Calu3 (cell line): ENCODE measurements at regions not wholly inside any gene's neighbourhood (a gene's known extent, or its start where the extent isn't known, plus 50 kb on each side); places are given as distances from the start of the nearest gene placed in this dataset.
A peak's percentile ranks its signal among the peaks of the same experiment; 100 is the strongest.

Source experiments
- BruUV-seq: library from RNA; stranded (reverse); fragments of 400-500 nt; replicated peaks from 2 replicates; lab custom pipeline; 2021; lab: Mats Ljungman, UMichigan
- CTCF ChIA-PET: fragments of 300-600 bp; sonication (Branson Sonifier 250); formaldehyde crosslinking; loops from one replicate; lab custom pipeline; 2022; ENCODE audit warnings: antibody characterized with exemption; lab: Charles Lee
- DNase-seq: peaks from one replicate; pipeline ENCODE4 v3.0.0; 2022
- H3K27ac Mint-ChIP-seq: one replicate; pipeline ENCODE4 v1.8.0; 2022; ENCODE audit warnings: mixed read lengths; ENCODE audit not compliant: unreplicated experiment
- H3K27me3 Mint-ChIP-seq: one replicate; pipeline ENCODE4 v1.8.0; 2022; ENCODE audit warnings: mixed read lengths; ENCODE audit not compliant: unreplicated experiment
- H3K36me3 Mint-ChIP-seq: one replicate; pipeline ENCODE4 v1.8.0; 2022; ENCODE audit warnings: mild to moderate bottlenecking, moderate library complexity, mixed read lengths; ENCODE audit not compliant: insufficient read depth, unreplicated experiment
- H3K4me1 Mint-ChIP-seq: one replicate; pipeline ENCODE4 v1.8.0; 2022; ENCODE audit warnings: mild to moderate bottlenecking, low read depth, mixed read lengths; ENCODE audit not compliant: unreplicated experiment
- H3K4me3 Mint-ChIP-seq: one replicate; pipeline ENCODE4 v1.8.0; 2022; ENCODE audit warnings: mild to moderate bottlenecking, low read depth, moderate library complexity, mixed read lengths; ENCODE audit not compliant: unreplicated experiment
- H3K9me3 Mint-ChIP-seq: one replicate; pipeline ENCODE4 v1.8.0; 2022; ENCODE audit warnings: low read depth, mixed read lengths; ENCODE audit not compliant: unreplicated experiment
- CTCF ChIP-seq: fragments of 200-600 bp; IDR thresholded peaks from one replicate; pipeline ENCODE4 v1.8.0; 2022; ENCODE audit warnings: antibody characterized with exemption; ENCODE audit not compliant: unreplicated experiment
- intact Hi-C: fragments of 100-400 bp; cut with micrococcal nuclease; formaldehyde crosslinking; loops from one replicate; pipeline ENCODE4 v1.10.0; 2022; ENCODE audit not compliant: unreplicated experiment

- CTCF ChIA-PET = no interaction called here
- BruUV-seq = no TSS peak
- Mint-ChIP-seq H3K36me3 (no peaks in the 10 kb centered on the region), H3K9me3 (no peaks in the 10 kb centered on the region), H3K27ac (no peak overlapping the region), H3K4me3 (no peak overlapping the region), H3K4me1 (peaks cover 18% of the 10 kb centered on the region), H3K27me3 (no peaks in the 10 kb centered on the region)
- TF ChIP-seq CTCF = peak; percentile 42
- DNase-seq = no peak
- intact Hi-C loops = loop anchor here (2.0 to 5.0 kb wide), 4 partner anchors 114 to 1156 kb away; no protein-coding TSS in a partner anchor
These were observed 154.2 kb upstream of the DAB2 start for GRCh38 chr5:39578887-39579497.

- no peaks in the 10 kb centered on the region for H3K9me3 Mint-ChIP-seq
- intact Hi-C loops = loop anchor here (5.0 kb wide), 2 partner anchors 370 to 1110 kb away; no protein-coding TSS in a partner anchor
- no peaks in the 10 kb centered on the region for H3K36me3 Mint-ChIP-seq
- TF ChIP-seq CTCF = no peak
- no peak overlapping the region for H3K27ac Mint-ChIP-seq
- no peaks in the 10 kb centered on the region for H3K27me3 Mint-ChIP-seq
- H3K4me1 Mint-ChIP-seq = peaks cover 18% of the 10 kb centered on the region
- CTCF ChIA-PET = interaction anchor here (0.5 kb wide), 1 partner anchor 14 kb away, joined by 3 read pairs; no protein-coding TSS in a partner anchor
- BruUV-seq = no TSS peak
- H3K4me3 Mint-ChIP-seq = no peak overlapping the region
- no peak for DNase-seq
These were observed 152.7 kb upstream of the DAB2 start for GRCh38 chr5:39577529-39577928.

GRCh38 chr5:39570403-39571027 is 145.7 kb upstream of the DAB2 start:
- TF ChIP-seq CTCF = peak; percentile 16
- Mint-ChIP-seq H3K27ac (no peak overlapping the region), H3K4me1 (no peaks in the 10 kb centered on the region), H3K9me3 (no peaks in the 10 kb centered on the region), H3K36me3 (no peaks in the 10 kb centered on the region), H3K27me3 (no peaks in the 10 kb centered on the region), H3K4me3 (no peak overlapping the region)
- CTCF ChIA-PET = interaction anchor here (1.3 kb wide), 1 partner anchor 195 kb away, joined by 7 read pairs; no protein-coding TSS in a partner anchor
- DNase-seq = peak; percentile 10
- BruUV-seq = no TSS peak
- intact Hi-C loops = loop anchor here (1.0 to 5.0 kb wide), 4 partner anchors 194 to 422 kb away; partner anchors contain the start of gene FYB1

GRCh38 chr5:39569857-39570256 is 145.1 kb upstream of the DAB2 start:
- intact Hi-C loops = loop anchor here (1.0 to 5.0 kb wide), 4 partner anchors 194 to 421 kb away; partner anchors contain the start of gene FYB1
- TF ChIP-seq CTCF = no peak
- Mint-ChIP-seq H3K36me3 (no peaks in the 10 kb centered on the region), H3K4me1 (no peaks in the 10 kb centered on the region), H3K9me3 (no peaks in the 10 kb centered on the region), H3K4me3 (no peak overlapping the region), H3K27ac (no peak overlapping the region), H3K27me3 (no peaks in the 10 kb centered on the region)
- DNase-seq = no peak
- no TSS peak for BruUV-seq
- CTCF ChIA-PET = no interaction called here
